ENCODE measurements at regions not wholly inside any gene's neighbourhood (a gene's known extent, or its start where the extent isn't known, plus 50 kb on each side); places are given as distances from the start of the nearest gene placed in this dataset.
"Not testable (repeated sequence)": the region's sequence is repeated elsewhere in the genome, so short reads cannot be mapped to it uniquely, and the experiment has no call there.

- H3K27ac Mint-ChIP-seq; H3K9me3 ChIP-seq; CTCF ChIA-PET; DNase-seq; H3K27ac ChIP-seq (ENCODE audit: low read length); H3K9me3 Mint-ChIP-seq; POLR2A ChIA-PET; ATAC-seq (replicated peaks in 1 of 4); H3K4me3 Mint-ChIP-seq; H3K36me3 ChIP-seq (ENCODE audit: control insufficient read depth in 2 of 2, extremely low read depth in 1 of 2, insufficient read depth in 1 of 2, low read length in 1 of 2); H3K4me1 Mint-ChIP-seq; H3K4me1 ChIP-seq (ENCODE audit: control insufficient read depth in 1 of 2, extremely low read depth in 1 of 2, insufficient read depth in 2 of 2, low read length in 2 of 2); H3K4me3 ChIP-seq (ENCODE audit: control insufficient read depth in 1 of 2, extremely low read depth in 1 of 2, low read length in 1 of 2); H3K36me3 Mint-ChIP-seq: not testable (repeated sequence)
- H3K27me3 ChIP-seq (replicated peaks in 1 of 2; ENCODE audit: control insufficient read depth in 2 of 2, extremely low read depth in 1 of 2, insufficient read depth in 2 of 2, low read length in 1 of 2), result peaks cover 0 to 11% of the 10 kb centered on the region in 2 experiments
- peaks cover 8 to 16% of the 10 kb centered on the region in 2 donors for H3K27me3 Mint-ChIP-seq
- WGBS (ENCODE audit: insufficient coverage), result 69% methylated on average over 3 of the region's 5 CpGs
These were observed 80.5 kb upstream of the ACKR3 start for GRCh38 chr2:236489083-236489482.

GRCh38 chr2:236489895-236490404 lies 79.7 kb upstream of the ACKR3 start:
- Histone ChIP-seq H3K36me3 (ENCODE audit: control insufficient read depth in 2 of 2, extremely low read depth in 1 of 2, insufficient read depth in 1 of 2, low read length in 1 of 2) (no peaks in the 10 kb centered on the region), H3K4me3 (ENCODE audit: control insufficient read depth in 1 of 2, extremely low read depth in 1 of 2, low read length in 1 of 2) (no peak overlapping the region), H3K4me1 (ENCODE audit: control insufficient read depth in 1 of 2, extremely low read depth in 1 of 2, insufficient read depth in 2 of 2, low read length in 2 of 2) (no peaks in the 10 kb centered on the region), H3K9me3 (no peaks in the 10 kb centered on the region), H3K27me3 (replicated peaks in 1 of 2; ENCODE audit: control insufficient read depth in 2 of 2, extremely low read depth in 1 of 2, insufficient read depth in 2 of 2, low read length in 1 of 2) (peaks cover 0 to 8% of the 10 kb centered on the region in 2 experiments), H3K27ac (ENCODE audit: low read length) (no peak overlapping the region)
- Mint-ChIP-seq H3K27me3 (peaks cover 4 to 12% of the 10 kb centered on the region in 2 donors), H3K27ac (no peak overlapping the region), H3K36me3 (no peaks in the 10 kb centered on the region), H3K4me3 (no peak overlapping the region), H3K9me3 (peaks cover 0 to 3% (median 0%) of the 10 kb centered on the region in 3 donors), H3K4me1 (no peaks in the 10 kb centered on the region)
- DNase-seq (no peak), ATAC-seq (replicated peaks in 1 of 4) (no peak)
- ChIA-PET CTCF (no interaction called here), POLR2A (no interaction called here)
- no CpG with 5 or more reads among the region's 3 CpGs for WGBS (ENCODE audit: insufficient coverage)

DNA sequence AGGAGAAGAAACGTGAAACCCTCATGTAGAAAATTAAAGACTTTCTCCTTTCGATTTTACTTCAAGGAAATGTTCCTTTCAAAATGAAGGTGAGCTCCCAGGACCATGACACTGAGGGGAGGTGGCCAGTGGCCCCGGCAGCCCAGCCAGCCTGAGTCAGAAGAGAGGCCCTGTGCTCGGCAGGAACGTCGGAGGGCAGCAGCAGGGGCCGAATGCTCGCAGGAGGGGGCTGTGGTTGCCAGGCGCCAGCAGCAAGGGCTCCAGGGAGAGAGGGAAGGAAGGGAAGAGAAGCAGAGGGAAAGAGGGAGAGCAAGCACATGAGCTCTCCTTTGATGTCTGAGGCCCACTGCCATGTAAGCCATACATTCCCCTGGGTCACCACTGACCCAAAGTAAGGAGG lies 73.3 kb upstream of the ACKR3 start:
- Histone ChIP-seq H3K4me3 (ENCODE audit: control insufficient read depth in 1 of 2, extremely low read depth in 1 of 2, low read length in 1 of 2) (no peak overlapping the region), H3K9me3 (no peaks in the 10 kb centered on the region), H3K27ac (ENCODE audit: low read length) (no peak overlapping the region), H3K36me3 (ENCODE audit: control insufficient read depth in 2 of 2, extremely low read depth in 1 of 2, insufficient read depth in 1 of 2, low read length in 1 of 2) (no peaks in the 10 kb centered on the region), H3K4me1 (ENCODE audit: control insufficient read depth in 1 of 2, extremely low read depth in 1 of 2, insufficient read depth in 2 of 2, low read length in 2 of 2) (no peaks in the 10 kb centered on the region), H3K27me3 (replicated peaks in 1 of 2; ENCODE audit: control insufficient read depth in 2 of 2, extremely low read depth in 1 of 2, insufficient read depth in 2 of 2, low read length in 1 of 2) (peaks cover 0 to 19% of the 10 kb centered on the region in 2 experiments)
- Mint-ChIP-seq H3K9me3 (peaks cover 0 to 3% (median 0%) of the 10 kb centered on the region in 3 donors), H3K4me1 (no peaks in the 10 kb centered on the region), H3K27ac (no peak overlapping the region), H3K27me3 (peaks cover 14 to 17% of the 10 kb centered on the region in 2 donors), H3K4me3 (no peak overlapping the region), H3K36me3 (no peaks in the 10 kb centered on the region)
- 92% methylated on average over 4 of the region's 9 CpGs for WGBS (ENCODE audit: insufficient coverage)
- no peak for DNase-seq
- no peak for ATAC-seq (replicated peaks in 1 of 4)
- CTCF ChIA-PET, result no interaction called here
- POLR2A ChIA-PET, result no interaction called here

DNA sequence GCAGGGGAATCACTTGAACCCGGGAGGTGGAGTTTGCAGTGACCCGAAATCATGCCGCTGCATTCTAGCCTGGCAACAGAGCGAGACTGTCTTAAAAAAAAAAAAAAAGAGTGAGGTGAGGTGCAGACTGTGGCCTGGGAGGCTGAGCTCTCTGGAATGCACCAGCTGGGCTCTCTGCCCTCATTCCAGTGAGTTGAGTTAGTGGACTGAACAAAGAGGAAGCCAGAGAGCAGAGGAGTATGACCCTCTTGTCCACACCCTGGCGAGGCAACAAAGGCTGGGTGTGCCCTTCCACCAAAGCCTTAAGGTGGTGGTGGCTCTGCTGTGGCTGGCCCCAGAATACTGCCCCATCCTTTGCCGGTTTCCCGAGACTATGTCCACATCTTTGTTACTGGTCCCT lies 71.3 kb upstream of the ACKR3 start:
- Histone ChIP-seq H3K4me3 (ENCODE audit: control insufficient read depth in 1 of 2, extremely low read depth in 1 of 2, low read length in 1 of 2) (no peak overlapping the region), H3K27ac (ENCODE audit: low read length) (no peak overlapping the region), H3K27me3 (replicated peaks in 1 of 2; ENCODE audit: control insufficient read depth in 2 of 2, extremely low read depth in 1 of 2, insufficient read depth in 2 of 2, low read length in 1 of 2) (peaks cover 0 to 24% of the 10 kb centered on the region in 2 experiments), H3K9me3 (no peaks in the 10 kb centered on the region), H3K4me1 (ENCODE audit: control insufficient read depth in 1 of 2, extremely low read depth in 1 of 2, insufficient read depth in 2 of 2, low read length in 2 of 2) (no peaks in the 10 kb centered on the region), H3K36me3 (ENCODE audit: control insufficient read depth in 2 of 2, extremely low read depth in 1 of 2, insufficient read depth in 1 of 2, low read length in 1 of 2) (no peaks in the 10 kb centered on the region)
- H3K27ac Mint-ChIP-seq, result no peak overlapping the region
- WGBS (ENCODE audit: insufficient coverage), result 89% methylated on average over 5 of the region's 7 CpGs
- no peaks in the 10 kb centered on the region for H3K36me3 Mint-ChIP-seq
- peaks cover 17 to 18% of the 10 kb centered on the region in 2 donors for H3K27me3 Mint-ChIP-seq
- ATAC-seq (replicated peaks in 1 of 4) (no peak), DNase-seq (no peak)
- CTCF ChIA-PET, result interaction anchor here in 1 of 2 donors (0.6 kb wide), 1 partner anchor 16 kb away, joined by 3 read pairs; no protein-coding TSS in a partner anchor
- no peaks in the 10 kb centered on the region for H3K4me1 Mint-ChIP-seq
- POLR2A ChIA-PET, result interaction anchor here in 1 of 2 donors (0.6 kb wide), 1 partner anchor 25 kb away, joined by 3 read pairs; no protein-coding TSS in a partner anchor
- peaks cover 0 to 1% (median 0%) of the 10 kb centered on the region in 3 donors for H3K9me3 Mint-ChIP-seq
- H3K4me3 Mint-ChIP-seq, result no peak overlapping the region

DNA sequence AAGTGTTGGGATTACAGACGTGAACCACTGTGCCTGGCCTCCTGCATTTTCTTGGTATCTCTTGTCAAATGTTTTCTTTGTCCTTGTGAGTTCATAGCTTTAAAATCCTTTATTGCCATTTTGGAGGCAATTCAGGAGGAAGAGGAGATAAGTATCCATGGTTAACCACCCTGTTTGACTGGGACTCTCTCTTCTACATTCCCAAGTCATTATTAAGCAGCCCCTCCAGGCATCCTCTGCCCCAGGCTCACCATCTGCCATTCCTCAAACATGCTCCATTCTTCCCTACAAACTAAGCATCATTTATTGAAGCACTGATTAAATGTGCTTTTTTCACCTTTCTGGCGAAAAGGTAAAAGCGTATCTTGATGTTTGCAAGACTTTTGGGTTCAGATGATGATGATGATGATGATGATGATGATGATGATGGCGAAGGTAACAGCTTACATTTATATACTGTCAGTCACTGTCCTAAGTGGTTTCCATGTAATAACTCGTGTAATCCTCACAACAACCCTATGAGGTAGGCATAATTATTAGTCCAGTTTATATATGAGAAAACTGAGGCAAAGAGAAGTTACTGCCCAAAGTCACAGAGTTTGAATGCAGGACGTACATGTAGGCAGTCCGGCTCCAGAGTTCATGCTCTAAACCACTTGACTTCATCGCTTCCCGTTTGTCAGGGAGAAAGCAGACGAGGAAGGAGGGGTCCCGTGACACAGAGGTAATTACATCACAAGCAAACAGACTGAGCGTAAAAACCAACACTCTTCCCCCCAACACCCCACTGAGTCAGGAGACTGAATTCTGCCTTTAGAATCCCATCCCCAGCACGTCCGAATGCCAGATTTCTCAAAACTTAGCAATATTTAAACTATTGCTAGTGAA lies 69.7 kb upstream of the ACKR3 start:
- 75% methylated on average over 1 of the region's 14 CpGs for WGBS (ENCODE audit: insufficient coverage)
- Mint-ChIP-seq H3K4me1 (no peaks in the 10 kb centered on the region), H3K27ac (no peak overlapping the region), H3K9me3 (no peaks in the 10 kb centered on the region), H3K36me3 (no peaks in the 10 kb centered on the region), H3K4me3 (no peak overlapping the region), H3K27me3 (peaks cover 24 to 27% of the 10 kb centered on the region in 2 donors)
- ChIA-PET POLR2A (no interaction called here), CTCF (interaction anchor here in 1 of 2 donors (0.6 kb wide), 1 partner anchor 14 kb away, joined by 3 read pairs; no protein-coding TSS in a partner anchor)
- no peak for DNase-seq
- Histone ChIP-seq H3K27ac (ENCODE audit: low read length) (no peak overlapping the region), H3K36me3 (ENCODE audit: control insufficient read depth in 2 of 2, extremely low read depth in 1 of 2, insufficient read depth in 1 of 2, low read length in 1 of 2) (no peaks in the 10 kb centered on the region), H3K9me3 (no peaks in the 10 kb centered on the region), H3K4me3 (ENCODE audit: control insufficient read depth in 1 of 2, extremely low read depth in 1 of 2, low read length in 1 of 2) (no peak overlapping the region), H3K27me3 (replicated peaks in 1 of 2; ENCODE audit: control insufficient read depth in 2 of 2, extremely low read depth in 1 of 2, insufficient read depth in 2 of 2, low read length in 1 of 2) (peaks cover 0 to 29% of the 10 kb centered on the region in 2 experiments), H3K4me1 (ENCODE audit: control insufficient read depth in 1 of 2, extremely low read depth in 1 of 2, insufficient read depth in 2 of 2, low read length in 2 of 2) (no peaks in the 10 kb centered on the region)
- ATAC-seq (replicated peaks in 1 of 4), result no peak

- POLR2A ChIA-PET, result no interaction called here
- H3K36me3 Mint-ChIP-seq, result no peaks in the 10 kb centered on the region
These were observed 68.6 kb upstream of the ACKR3 start for GRCh38 chr2:236501026-236501425.

More at GRCh38 chr2:236501026-236501425, 68.6 kb upstream of the ACKR3 start:
- CTCF ChIA-PET, result no interaction called here
- Histone ChIP-seq H3K27me3 (replicated peaks in 1 of 2; ENCODE audit: control insufficient read depth in 2 of 2, extremely low read depth in 1 of 2, insufficient read depth in 2 of 2, low read length in 1 of 2) (peaks cover 0 to 31% of the 10 kb centered on the region in 2 experiments), H3K9me3 (no peaks in the 10 kb centered on the region), H3K4me3 (ENCODE audit: control insufficient read depth in 1 of 2, extremely low read depth in 1 of 2, low read length in 1 of 2) (no peak overlapping the region), H3K36me3 (ENCODE audit: control insufficient read depth in 2 of 2, extremely low read depth in 1 of 2, insufficient read depth in 1 of 2, low read length in 1 of 2) (no peaks in the 10 kb centered on the region), H3K27ac (ENCODE audit: low read length) (no peak overlapping the region), H3K4me1 (ENCODE audit: control insufficient read depth in 1 of 2, extremely low read depth in 1 of 2, insufficient read depth in 2 of 2, low read length in 2 of 2) (no peaks in the 10 kb centered on the region)
- ATAC-seq (replicated peaks in 1 of 4), result no peak
- Mint-ChIP-seq H3K4me3 (no peak overlapping the region), H3K27me3 (peaks cover 33 to 35% of the 10 kb centered on the region in 2 donors), H3K4me1 (no peaks in the 10 kb centered on the region), H3K27ac (no peak overlapping the region), H3K9me3 (no peaks in the 10 kb centered on the region)
- WGBS (ENCODE audit: insufficient coverage), result 100% methylated on average over 2 of the region's 6 CpGs
- DNase-seq, result no peak

All from T-cell (primary cell).